ENCODE measurements at regions not wholly inside any gene's neighbourhood (a gene's known extent, or its start where the extent isn't known, plus 50 kb on each side); places are given as distances from the start of the nearest gene placed in this dataset.

DNA sequence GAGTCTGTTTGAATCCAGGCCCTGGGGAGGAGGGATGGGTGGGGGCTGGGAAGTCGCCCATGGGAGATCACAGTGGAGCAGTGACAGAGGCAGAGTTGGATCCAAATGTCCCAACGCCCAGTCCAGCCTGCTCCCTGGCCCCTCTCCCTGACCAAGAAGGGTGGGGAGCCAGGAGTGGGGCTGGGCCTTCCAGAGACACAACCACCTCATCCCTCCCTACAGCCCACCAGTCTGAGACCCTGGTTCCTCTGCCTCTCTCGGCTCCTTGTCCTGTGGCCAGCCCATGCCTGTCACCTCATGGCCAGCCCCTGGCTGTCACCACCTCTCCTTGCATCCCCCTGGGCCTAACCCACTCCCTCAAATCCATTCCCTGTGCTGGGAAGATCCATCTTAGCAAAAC, 71.2 kb upstream of the PRR5 start:
- no peak overlapping the region for H3K27ac ChIP-seq (ENCODE audit: low read depth in 2 of 2, low read length in 1 of 2)
- H3F3A ChIP-seq (replicated peaks; ENCODE audit: insufficient read depth): no peaks in the 10 kb centered on the region
- no peak overlapping the region for H3K9ac ChIP-seq
- no peak overlapping the region for H3K4me3 ChIP-seq (ENCODE audit: low read depth in 2 of 2, low read length in 1 of 2)
- no peaks in the 10 kb centered on the region for H3K36me3 ChIP-seq (replicated peaks in 1 of 2; ENCODE audit: control insufficient read depth in 1 of 2, insufficient read depth in 2 of 2, low read length in 1 of 2)
- H3K4me2 ChIP-seq: no peak overlapping the region
- DNase-seq: no peak
- no peak overlapping the region for H2AFZ ChIP-seq (ENCODE audit: low read depth)
- H3K9me3 ChIP-seq: no peaks in the 10 kb centered on the region
- no peaks in the 10 kb centered on the region for H3K79me2 ChIP-seq (ENCODE audit: insufficient read depth)
- no peak for TF ChIP-seq ELF1 (IDR thresholded peaks at IDR 0.05)
- TF ChIP-seq, protein P1, sequence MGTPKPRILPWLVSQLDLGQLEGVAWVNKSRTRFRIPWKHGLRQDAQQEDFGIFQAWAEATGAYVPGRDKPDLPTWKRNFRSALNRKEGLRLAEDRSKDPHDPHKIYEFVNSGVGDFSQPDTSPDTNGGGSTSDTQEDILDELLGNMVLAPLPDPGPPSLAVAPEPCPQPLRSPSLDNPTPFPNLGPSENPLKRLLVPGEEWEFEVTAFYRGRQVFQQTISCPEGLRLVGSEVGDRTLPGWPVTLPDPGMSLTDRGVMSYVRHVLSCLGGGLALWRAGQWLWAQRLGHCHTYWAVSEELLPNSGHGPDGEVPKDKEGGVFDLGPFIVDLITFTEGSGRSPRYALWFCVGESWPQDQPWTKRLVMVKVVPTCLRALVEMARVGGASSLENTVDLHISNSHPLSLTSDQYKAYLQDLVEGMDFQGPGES (IDR thresholded peaks at IDR 0.05; ENCODE audit: low read depth, low read length): no peak
- no peaks in the 10 kb centered on the region for H4K20me1 ChIP-seq (ENCODE audit: insufficient read depth)
- no peaks in the 10 kb centered on the region; a peak in 1 of 4 replicates for H3K4me1 ChIP-seq (ENCODE audit: control insufficient read depth in 1 of 2, insufficient read depth in 2 of 2, low read depth in 1 of 2, low read length in 1 of 2)
- ChIA-PET CTCF (no interaction called here), POLR2A (no interaction called here)
- WGBS (ENCODE audit: low lambda C conversion rate): 22% methylated on average over 3 of the region's 3 CpGs
- no peaks in the 10 kb centered on the region for H3K27me3 ChIP-seq (ENCODE audit: insufficient read depth)
- H3K9me2 ChIP-seq: no peaks in the 10 kb centered on the region

DNA sequence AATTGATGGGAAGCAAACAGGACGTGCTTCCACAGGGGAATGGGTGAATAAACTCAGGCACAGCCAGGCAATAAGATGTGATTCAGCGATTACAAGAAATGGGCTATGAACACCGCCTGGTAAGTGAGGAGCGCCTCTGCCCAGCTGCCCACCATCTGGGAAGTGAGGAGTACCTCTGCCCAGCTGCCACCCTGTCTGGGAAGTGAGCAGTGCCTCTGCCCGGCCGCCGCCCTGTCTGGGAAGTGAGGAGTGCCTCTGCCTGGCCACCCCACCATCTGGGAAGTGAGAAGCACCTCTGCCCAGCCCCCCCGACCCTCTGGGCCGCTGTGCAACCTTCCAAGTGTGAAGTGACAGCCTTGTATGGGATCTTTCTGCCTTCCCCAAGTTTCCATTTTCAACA, 73.2 kb upstream of the PRR5 start:
- no peaks in the 10 kb centered on the region for H3F3A ChIP-seq (replicated peaks; ENCODE audit: insufficient read depth)
- no peaks in the 10 kb centered on the region for H3K9me3 ChIP-seq
- no peak overlapping the region for H2AFZ ChIP-seq (ENCODE audit: low read depth)
- H3K9ac ChIP-seq: no peak overlapping the region
- H3K79me2 ChIP-seq (ENCODE audit: insufficient read depth): no peaks in the 10 kb centered on the region
- ChIA-PET CTCF (interaction anchor here (8.3 kb wide), 1 partner anchor 544 kb away, joined by 126 read pairs; no protein-coding TSS in a partner anchor), POLR2A (no interaction called here)
- DNase-seq: no peak
- no peaks in the 10 kb centered on the region for H3K9me2 ChIP-seq
- H4K20me1 ChIP-seq (ENCODE audit: insufficient read depth): no peaks in the 10 kb centered on the region
- H3K36me3 ChIP-seq (replicated peaks in 1 of 2; ENCODE audit: control insufficient read depth in 1 of 2, insufficient read depth in 2 of 2, low read length in 1 of 2): no peaks in the 10 kb centered on the region
- no peaks in the 10 kb centered on the region for H3K27me3 ChIP-seq (ENCODE audit: insufficient read depth)
- H3K4me3 ChIP-seq (ENCODE audit: low read depth in 2 of 2, low read length in 1 of 2): no peak overlapping the region
- H3K27ac ChIP-seq (ENCODE audit: low read depth in 2 of 2, low read length in 1 of 2): no peak overlapping the region
- no peak for TF ChIP-seq FOSL2 (IDR thresholded peaks at IDR 0.05; ENCODE audit: borderline replicate concordance, low read depth)
- TF ChIP-seq, protein P2, sequence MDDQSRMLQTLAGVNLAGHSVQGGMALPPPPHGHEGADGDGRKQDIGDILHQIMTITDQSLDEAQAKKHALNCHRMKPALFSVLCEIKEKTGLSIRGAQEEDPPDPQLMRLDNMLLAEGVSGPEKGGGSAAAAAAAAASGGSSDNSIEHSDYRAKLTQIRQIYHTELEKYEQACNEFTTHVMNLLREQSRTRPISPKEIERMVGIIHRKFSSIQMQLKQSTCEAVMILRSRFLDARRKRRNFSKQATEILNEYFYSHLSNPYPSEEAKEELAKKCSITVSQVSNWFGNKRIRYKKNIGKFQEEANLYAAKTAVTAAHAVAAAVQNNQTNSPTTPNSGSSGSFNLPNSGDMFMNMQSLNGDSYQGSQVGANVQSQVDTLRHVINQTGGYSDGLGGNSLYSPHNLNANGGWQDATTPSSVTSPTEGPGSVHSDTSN (IDR thresholded peaks at IDR 0.05): no peak
- TF ChIP-seq, protein P3, sequence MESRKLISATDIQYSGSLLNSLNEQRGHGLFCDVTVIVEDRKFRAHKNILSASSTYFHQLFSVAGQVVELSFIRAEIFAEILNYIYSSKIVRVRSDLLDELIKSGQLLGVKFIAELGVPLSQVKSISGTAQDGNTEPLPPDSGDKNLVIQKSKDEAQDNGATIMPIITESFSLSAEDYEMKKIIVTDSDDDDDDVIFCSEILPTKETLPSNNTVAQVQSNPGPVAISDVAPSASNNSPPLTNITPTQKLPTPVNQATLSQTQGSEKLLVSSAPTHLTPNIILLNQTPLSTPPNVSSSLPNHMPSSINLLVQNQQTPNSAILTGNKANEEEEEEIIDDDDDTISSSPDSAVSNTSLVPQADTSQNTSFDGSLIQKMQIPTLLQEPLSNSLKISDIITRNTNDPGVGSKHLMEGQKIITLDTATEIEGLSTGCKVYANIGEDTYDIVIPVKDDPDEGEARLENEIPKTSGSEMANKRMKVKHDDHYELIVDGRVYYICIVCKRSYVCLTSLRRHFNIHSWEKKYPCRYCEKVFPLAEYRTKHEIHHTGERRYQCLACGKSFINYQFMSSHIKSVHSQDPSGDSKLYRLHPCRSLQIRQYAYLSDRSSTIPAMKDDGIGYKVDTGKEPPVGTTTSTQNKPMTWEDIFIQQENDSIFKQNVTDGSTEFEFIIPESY (IDR thresholded peaks at IDR 0.05; ENCODE audit: borderline replicate concordance, low read depth): no peak
- no peak for TF ChIP-seq RFX5 (IDR thresholded peaks at IDR 0.05; ENCODE audit: low read length)
- TF ChIP-seq, protein P4, sequence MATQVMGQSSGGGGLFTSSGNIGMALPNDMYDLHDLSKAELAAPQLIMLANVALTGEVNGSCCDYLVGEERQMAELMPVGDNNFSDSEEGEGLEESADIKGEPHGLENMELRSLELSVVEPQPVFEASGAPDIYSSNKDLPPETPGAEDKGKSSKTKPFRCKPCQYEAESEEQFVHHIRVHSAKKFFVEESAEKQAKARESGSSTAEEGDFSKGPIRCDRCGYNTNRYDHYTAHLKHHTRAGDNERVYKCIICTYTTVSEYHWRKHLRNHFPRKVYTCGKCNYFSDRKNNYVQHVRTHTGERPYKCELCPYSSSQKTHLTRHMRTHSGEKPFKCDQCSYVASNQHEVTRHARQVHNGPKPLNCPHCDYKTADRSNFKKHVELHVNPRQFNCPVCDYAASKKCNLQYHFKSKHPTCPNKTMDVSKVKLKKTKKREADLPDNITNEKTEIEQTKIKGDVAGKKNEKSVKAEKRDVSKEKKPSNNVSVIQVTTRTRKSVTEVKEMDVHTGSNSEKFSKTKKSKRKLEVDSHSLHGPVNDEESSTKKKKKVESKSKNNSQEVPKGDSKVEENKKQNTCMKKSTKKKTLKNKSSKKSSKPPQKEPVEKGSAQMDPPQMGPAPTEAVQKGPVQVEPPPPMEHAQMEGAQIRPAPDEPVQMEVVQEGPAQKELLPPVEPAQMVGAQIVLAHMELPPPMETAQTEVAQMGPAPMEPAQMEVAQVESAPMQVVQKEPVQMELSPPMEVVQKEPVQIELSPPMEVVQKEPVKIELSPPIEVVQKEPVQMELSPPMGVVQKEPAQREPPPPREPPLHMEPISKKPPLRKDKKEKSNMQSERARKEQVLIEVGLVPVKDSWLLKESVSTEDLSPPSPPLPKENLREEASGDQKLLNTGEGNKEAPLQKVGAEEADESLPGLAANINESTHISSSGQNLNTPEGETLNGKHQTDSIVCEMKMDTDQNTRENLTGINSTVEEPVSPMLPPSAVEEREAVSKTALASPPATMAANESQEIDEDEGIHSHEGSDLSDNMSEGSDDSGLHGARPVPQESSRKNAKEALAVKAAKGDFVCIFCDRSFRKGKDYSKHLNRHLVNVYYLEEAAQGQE (IDR thresholded peaks at IDR 0.05; ENCODE audit: low read depth, low read length): no peak
- TF ChIP-seq ELF1 (IDR thresholded peaks at IDR 0.05): no peak
- TF ChIP-seq, protein P5, sequence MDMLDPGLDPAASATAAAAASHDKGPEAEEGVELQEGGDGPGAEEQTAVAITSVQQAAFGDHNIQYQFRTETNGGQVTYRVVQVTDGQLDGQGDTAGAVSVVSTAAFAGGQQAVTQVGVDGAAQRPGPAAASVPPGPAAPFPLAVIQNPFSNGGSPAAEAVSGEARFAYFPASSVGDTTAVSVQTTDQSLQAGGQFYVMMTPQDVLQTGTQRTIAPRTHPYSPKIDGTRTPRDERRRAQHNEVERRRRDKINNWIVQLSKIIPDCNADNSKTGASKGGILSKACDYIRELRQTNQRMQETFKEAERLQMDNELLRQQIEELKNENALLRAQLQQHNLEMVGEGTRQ (IDR thresholded peaks at IDR 0.05; ENCODE audit: borderline replicate concordance, low read depth, low read length): no peak
- no peak for TF ChIP-seq YY1 (IDR thresholded peaks at IDR 0.05; ENCODE audit: low read depth)
- no peak for TF ChIP-seq EP300 (IDR thresholded peaks at IDR 0.05; ENCODE audit: borderline replicate concordance in 1 of 2, low read depth in 1 of 2, low read length in 1 of 2)
- TF ChIP-seq GATA2 (CRISPR knock-in tag; IDR thresholded peaks at IDR 0.05): no peak
- 72% methylated on average over 6 of the region's 9 CpGs for WGBS (ENCODE audit: low lambda C conversion rate)
- no peaks in the 10 kb centered on the region; a peak in 1 of 4 replicates for H3K4me1 ChIP-seq (ENCODE audit: control insufficient read depth in 1 of 2, insufficient read depth in 2 of 2, low read depth in 1 of 2, low read length in 1 of 2)
- no peak overlapping the region for H3K4me2 ChIP-seq
